IPS DF 6.9 (cell line): ENCODE measurements at regions not wholly inside any gene's neighbourhood (a gene's known extent, or its start where the extent isn't known, plus 50 kb on each side); places are given as distances from the start of the nearest gene placed in this dataset.
"Not testable (repeated sequence)": the region's sequence is repeated elsewhere in the genome, so short reads cannot be mapped to it uniquely, and the experiment has no call there.

ENCODE experiments used
- DNase-seq: peaks from one replicate; pipeline ENCODE4 v3.0.0-alpha.2; 2013; ENCODE audit warnings: low read depth, low spot score
- H3K27ac ChIP-seq: one replicate; pipeline ENCODE4 v1.5.1; 2013; ENCODE audit warnings: low read length, control low read depth
- H3K27me3 ChIP-seq: 2 replicates; pipeline ENCODE4 v1.6.1; 2013; ENCODE audit warnings: mild to moderate bottlenecking, low read length; ENCODE audit not compliant: control insufficient read depth, insufficient read depth
- H3K36me3 ChIP-seq: 2 replicates; pipeline ENCODE4 v1.6.1; 2013; ENCODE audit warnings: low read length; ENCODE audit not compliant: control insufficient read depth, insufficient read depth
- H3K4me1 ChIP-seq: 2 replicates; pipeline ENCODE4 v1.6.1; 2013; ENCODE audit warnings: low read length; ENCODE audit not compliant: control insufficient read depth, insufficient read depth
- H3K4me3 ChIP-seq: 2 replicates; pipeline ENCODE4 v1.5.1; 2013; ENCODE audit warnings: mild to moderate bottlenecking, low read length
- H3K9me3 ChIP-seq: 2 replicates; pipeline ENCODE4 v1.6.1; 2013; ENCODE audit warnings: low read length, inconsistent platforms; ENCODE audit not compliant: control insufficient read depth, insufficient read depth
- WGBS: extraction: QIAGEN DNeasy Blood & Tissue Kit; methylation state at CpG from one replicate; pipeline ENCODE4 v1.1.7; 2013; ENCODE audit warnings: mixed read lengths, missing lambda C conversion rate; ENCODE audit not compliant: insufficient read length, insufficient coverage; 5-methylcytosine and 5-hydroxymethylcytosine counted together

DNA sequence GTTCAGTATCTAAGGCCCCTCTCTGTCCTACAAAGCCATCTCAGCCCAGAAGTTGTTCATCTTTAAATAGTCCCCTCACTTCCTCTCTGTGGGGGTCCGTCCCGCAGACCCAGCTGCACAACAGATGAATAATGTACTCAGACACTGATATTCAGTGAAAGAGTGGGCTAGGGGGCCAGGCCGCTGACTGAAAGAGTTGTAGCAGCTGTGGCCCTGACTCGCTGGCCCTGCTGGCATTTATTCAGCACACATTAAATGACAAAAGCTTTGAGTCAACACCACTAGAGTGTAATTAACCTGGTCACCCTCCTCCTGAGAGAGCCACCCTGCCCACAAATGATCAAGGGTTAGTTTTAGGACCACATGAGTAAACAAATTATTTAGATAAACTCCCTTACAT is 76.3 kb downstream of the MED10 start:
- DNase-seq: no peak
- no peaks in the 10 kb centered on the region for H3K36me3 ChIP-seq
- no peak overlapping the region for H3K27ac ChIP-seq
- no CpG with 5 or more reads among the region's 4 CpGs for WGBS
- H3K4me1 ChIP-seq: no peaks in the 10 kb centered on the region
- H3K27me3 ChIP-seq: peaks cover 23% of the 10 kb centered on the region
- no peaks in the 10 kb centered on the region for H3K9me3 ChIP-seq
- H3K4me3 ChIP-seq: no peak overlapping the region

DNA sequence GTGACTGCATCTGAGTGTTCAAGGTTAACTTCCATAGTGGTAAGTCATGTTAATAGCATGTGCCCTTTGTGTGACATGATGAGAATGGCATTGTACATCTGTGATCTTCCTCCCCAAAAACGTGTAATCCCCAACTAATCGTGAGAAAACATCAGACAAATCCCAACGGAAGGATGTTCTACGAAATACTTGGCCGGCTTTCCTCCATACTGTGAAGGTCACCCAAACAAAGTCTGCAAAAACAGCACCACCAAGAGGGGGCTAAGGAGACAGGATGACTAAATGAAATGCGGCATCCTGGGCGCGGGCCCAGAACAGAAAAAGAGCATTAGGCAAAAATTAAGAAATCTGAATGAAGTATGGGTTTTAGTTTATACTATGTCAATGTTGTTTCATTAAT is 81.8 kb downstream of the MED10 start:
- no CpG with 5 or more reads among the region's 8 CpGs for WGBS

DNA sequence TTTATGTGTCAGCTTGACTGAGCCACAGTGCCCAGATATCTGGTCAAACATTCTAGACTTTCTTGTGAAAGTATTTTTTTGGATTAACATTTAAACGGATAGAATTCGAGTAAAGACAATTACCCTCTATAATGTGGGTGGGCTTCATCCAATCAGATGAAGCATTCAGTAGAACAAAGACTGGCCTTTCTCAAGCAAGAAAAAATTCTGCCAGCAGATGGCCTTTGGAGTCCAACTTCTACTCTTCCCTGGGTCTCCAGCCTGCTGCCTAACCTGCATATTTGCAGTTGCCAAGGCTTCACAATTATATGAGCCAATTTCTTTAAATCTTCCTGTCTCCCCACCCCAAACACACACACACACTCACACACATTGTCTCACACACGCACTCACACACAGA is 86.4 kb downstream of the MED10 start:
- H3K27me3 ChIP-seq: no peaks in the 10 kb centered on the region
- DNase-seq: no peak
- H3K9me3 ChIP-seq: no peaks in the 10 kb centered on the region
- no peak overlapping the region for H3K27ac ChIP-seq
- H3K36me3 ChIP-seq: no peaks in the 10 kb centered on the region
- no peaks in the 10 kb centered on the region for H3K4me1 ChIP-seq
- no CpG with 5 or more reads among the region's 3 CpGs for WGBS
- no peak overlapping the region for H3K4me3 ChIP-seq

More for the DNA sequence above, 81.8 kb downstream of the MED10 start:
- Histone ChIP-seq H3K36me3 (no peaks in the 10 kb centered on the region), H3K9me3 (no peaks in the 10 kb centered on the region), H3K4me3 (no peak overlapping the region), H3K4me1 (no peaks in the 10 kb centered on the region), H3K27me3 (peaks cover 9% of the 10 kb centered on the region; the same call in 1 of the 2 replicates), H3K27ac (no peak overlapping the region)
- DNase-seq: no peak

DNA sequence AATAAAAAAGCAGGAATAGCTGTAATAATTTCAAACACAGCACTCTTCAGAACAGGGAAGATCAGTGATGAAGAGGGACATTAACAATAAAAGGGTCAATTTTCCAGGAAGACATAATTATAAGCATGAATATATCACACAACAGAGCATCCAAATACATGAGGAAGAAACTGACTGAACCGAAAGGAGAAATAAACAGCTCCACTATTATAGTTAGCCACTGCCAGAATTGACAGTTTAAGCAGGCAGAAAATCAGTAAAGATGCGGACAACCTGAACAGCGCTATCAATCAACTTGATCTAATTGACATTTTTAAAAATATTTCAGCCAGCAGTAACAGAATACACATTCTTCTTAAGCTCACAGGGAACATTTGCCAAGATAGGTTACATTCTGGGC is 89.1 kb downstream of the MED10 start:
- no peaks in the 10 kb centered on the region for H3K9me3 ChIP-seq
- H3K27me3 ChIP-seq: no peaks in the 10 kb centered on the region
- no peak overlapping the region for H3K27ac ChIP-seq
- no peaks in the 10 kb centered on the region for H3K4me1 ChIP-seq
- no peaks in the 10 kb centered on the region for H3K36me3 ChIP-seq
- no peak overlapping the region for H3K4me3 ChIP-seq
- no CpG with 5 or more reads among the region's 3 CpGs for WGBS
- no peak for DNase-seq

DNA sequence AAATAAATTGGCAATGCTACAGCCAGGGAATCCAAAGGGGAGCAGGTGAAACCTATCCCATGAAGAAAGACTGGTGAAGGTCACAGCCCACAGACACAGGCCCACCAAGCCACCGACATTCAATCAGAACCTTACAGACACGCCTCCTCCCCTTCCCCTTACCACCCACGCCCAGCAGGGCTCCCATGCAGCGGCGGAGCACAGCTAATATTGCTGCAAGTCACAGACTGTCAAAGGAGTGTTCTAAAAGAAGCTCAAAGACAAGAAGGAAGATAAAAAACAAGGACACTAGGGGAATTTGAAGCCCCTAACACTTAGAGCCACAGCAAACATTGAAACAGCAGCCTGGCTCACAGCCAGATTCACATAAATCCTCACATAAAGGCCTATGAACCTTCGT is 91.2 kb downstream of the MED10 start:
- DNase-seq: no peak
- no peaks in the 10 kb centered on the region for H3K27me3 ChIP-seq
- no peaks in the 10 kb centered on the region for H3K36me3 ChIP-seq
- H3K27ac ChIP-seq: no peak overlapping the region
- no peaks in the 10 kb centered on the region for H3K4me1 ChIP-seq
- H3K4me3 ChIP-seq: no peak overlapping the region
- no peaks in the 10 kb centered on the region for H3K9me3 ChIP-seq
- no CpG with 5 or more reads among the region's 6 CpGs for WGBS

DNA sequence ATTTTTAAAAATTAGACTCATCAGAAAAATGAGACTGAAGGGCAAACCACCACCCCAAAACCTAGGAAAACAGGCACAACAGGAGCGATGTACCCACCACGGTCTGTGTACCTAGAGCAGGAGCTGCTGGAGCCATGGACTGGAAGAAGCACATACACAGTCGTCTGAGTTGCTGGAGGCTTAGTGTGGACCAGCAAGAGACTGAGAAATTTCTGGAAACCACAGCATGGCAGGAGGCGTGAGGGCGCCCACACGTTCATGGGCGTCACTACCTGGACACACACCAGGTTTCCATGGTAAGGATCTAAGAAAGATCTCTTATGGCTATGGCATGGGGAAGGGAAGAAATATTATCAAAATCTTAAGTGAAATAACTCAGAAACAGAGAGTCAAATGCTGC is 91.9 kb downstream of the MED10 start:
- Histone ChIP-seq H3K4me1 (no peaks in the 10 kb centered on the region), H3K9me3 (no peaks in the 10 kb centered on the region), H3K36me3 (no peaks in the 10 kb centered on the region), H3K27ac (no peak overlapping the region), H3K4me3 (no peak overlapping the region), H3K27me3 (no peaks in the 10 kb centered on the region)
- DNase-seq: no peak
- WGBS: no CpG with 5 or more reads among the region's 7 CpGs

DNA sequence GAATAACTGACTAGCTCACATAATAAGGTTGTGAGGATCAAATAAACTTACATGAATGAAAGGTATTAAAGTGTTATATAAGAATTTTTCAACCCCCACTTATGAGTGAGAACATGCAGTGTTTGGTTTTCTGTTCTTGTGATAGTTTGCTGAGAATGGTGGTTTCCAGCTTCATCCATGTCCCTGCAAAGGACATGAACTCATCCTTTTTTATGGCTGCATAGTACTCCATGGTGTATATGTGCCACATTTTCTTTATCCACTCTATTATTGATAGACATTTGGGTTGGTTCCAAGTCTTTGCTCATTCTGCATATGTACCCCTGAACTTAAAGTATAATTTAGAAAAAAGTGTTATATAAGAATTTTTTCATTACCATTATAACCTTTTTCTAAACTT is 93.9 kb downstream of the MED10 start:
- H3K36me3 ChIP-seq, DNase-seq, H3K27ac ChIP-seq, H3K4me3 ChIP-seq, H3K4me1 ChIP-seq, H3K9me3 ChIP-seq, H3K27me3 ChIP-seq: not testable (repeated sequence)

DNA sequence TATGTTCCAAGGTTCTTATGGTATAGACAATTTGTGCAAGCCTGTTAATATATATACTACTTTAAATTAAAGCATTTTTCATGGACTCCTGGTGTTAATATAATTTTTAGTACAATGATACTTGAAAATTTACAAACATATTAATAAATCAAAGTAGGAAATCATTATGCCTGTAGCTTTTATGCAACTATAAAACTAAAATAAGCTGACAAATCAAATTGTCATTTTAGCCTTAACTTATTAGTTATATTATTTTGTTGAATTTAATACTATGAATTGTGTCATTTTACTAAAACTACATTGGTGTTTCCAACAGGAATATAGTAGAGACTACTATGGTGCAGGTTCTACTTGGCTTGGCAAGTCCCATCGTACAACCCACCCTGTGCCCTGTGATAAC is 96.0 kb downstream of the MED10 start:
- no CpG with 5 or more reads among the region's 1 CpG for WGBS
- Histone ChIP-seq H3K9me3 (no peaks in the 10 kb centered on the region), H3K36me3 (no peaks in the 10 kb centered on the region), H3K4me3 (no peak overlapping the region), H3K27me3 (no peaks in the 10 kb centered on the region), H3K27ac (no peak overlapping the region), H3K4me1 (no peaks in the 10 kb centered on the region)
- no peak for DNase-seq

DNA sequence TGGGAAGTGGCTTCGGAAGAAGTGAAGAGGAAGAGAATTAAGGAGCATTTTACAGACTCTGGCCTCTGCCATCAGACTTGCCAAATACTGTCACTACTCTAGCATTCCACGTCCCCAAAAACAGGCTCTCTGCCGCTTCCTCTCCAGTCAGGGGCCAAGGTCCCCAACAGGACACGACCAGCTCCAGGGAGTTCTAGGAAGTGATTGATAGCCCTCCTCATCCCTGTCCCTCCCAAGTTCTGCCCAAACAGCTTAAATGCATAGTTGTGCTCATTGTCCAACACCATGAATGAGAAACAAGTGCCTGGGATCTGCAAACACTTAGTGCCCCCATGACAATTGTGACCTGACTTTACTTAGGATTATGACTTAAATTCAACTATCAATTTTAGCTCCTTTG is 96.5 kb downstream of the MED10 start:
- WGBS: no CpG with 5 or more reads among the region's 4 CpGs
- no peaks in the 10 kb centered on the region for H3K9me3 ChIP-seq
- H3K27me3 ChIP-seq: no peaks in the 10 kb centered on the region
- H3K4me1 ChIP-seq: no peaks in the 10 kb centered on the region
- DNase-seq: no peak
- H3K4me3 ChIP-seq: no peak overlapping the region
- no peak overlapping the region for H3K27ac ChIP-seq
- no peaks in the 10 kb centered on the region for H3K36me3 ChIP-seq

DNA sequence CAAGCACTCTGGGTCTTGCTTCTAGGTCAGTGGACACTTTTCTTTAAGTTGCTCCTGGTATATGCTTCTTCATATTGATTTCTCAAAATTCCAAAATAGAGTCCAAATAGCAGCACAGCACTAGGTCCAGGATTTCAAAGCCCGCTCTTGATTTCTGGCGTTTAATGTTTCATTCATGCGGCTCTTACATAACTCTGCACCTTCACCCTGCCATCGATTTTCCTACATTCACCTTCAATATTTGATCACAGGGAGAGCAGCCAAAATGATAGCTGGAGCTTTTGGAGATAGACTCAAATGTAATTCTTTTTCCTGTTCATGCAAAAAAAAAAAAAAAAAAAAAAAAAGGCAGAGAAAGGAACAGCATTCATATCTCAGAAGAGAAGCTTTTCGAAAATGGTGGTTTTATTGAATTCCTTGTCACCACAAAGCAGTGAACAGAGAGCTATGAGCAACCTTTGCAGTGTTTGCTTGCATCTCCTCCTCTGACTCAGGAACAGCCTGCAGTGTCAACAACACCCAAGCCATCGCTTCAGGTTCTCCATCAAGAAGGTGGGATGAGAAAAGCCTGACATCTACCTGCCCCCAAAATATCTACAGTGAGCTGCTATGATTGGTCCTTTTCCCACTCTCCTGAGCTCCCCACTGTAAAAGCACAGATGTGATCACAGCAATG is 97.8 kb downstream of the MED10 start:
- no peak overlapping the region for H3K27ac ChIP-seq
- no peaks in the 10 kb centered on the region for H3K27me3 ChIP-seq
- no peaks in the 10 kb centered on the region for H3K36me3 ChIP-seq
- no peaks in the 10 kb centered on the region for H3K9me3 ChIP-seq
- WGBS: no CpG with 5 or more reads among the region's 6 CpGs
- H3K4me3 ChIP-seq: no peak overlapping the region
- DNase-seq: no peak
- no peaks in the 10 kb centered on the region for H3K4me1 ChIP-seq

DNA sequence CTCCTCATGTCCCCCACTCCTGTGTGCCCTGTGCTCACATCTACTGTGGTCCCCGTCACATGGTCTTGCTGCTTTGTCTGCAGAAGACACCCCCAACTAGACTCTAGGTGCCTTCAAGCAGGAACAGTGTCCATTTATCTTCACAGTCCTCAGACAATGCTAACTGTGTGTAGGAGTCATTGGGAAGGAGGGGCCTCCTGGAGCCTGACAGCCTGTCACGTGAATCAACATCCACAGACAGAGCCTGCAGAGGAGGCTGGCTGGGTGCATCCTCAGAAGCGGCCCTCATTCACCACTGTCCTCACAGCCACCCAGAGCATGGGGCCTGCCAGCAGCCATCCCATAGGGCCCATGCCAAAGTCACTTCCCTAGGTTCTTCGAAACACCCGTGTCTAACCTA is 98.7 kb downstream of the MED10 start:
- DNase-seq: no peak
- H3K4me3 ChIP-seq: no peak overlapping the region
- H3K9me3 ChIP-seq: no peaks in the 10 kb centered on the region
- H3K36me3 ChIP-seq: no peaks in the 10 kb centered on the region
- H3K27ac ChIP-seq: no peak overlapping the region
- H3K27me3 ChIP-seq: no peaks in the 10 kb centered on the region
- no CpG with 5 or more reads among the region's 5 CpGs for WGBS
- no peaks in the 10 kb centered on the region for H3K4me1 ChIP-seq
